IMR-90 (cell line): ENCODE measurements at regions not wholly inside any gene's neighbourhood (a gene's known extent, or its start where the extent isn't known, plus 50 kb on each side); places are given as distances from the start of the nearest gene placed in this dataset.

Source experiments
- POLR2A ChIP-seq: IDR thresholded peaks from 2 replicates; pipeline ENCODE4 v1.6.1; 2012; ENCODE audit warnings: mild to moderate bottlenecking, low read depth, low read length
- SMC3 ChIP-seq: fragments of 150-350 bp; IDR thresholded peaks from 2 replicates; pipeline ENCODE4 v1.6.1; 2016; ENCODE audit warnings: low read depth, mild to moderate bottlenecking, antibody characterized with exemption, low read length, moderate library complexity
- TF ChIP-seq, protein P1 (sequence below): conservative IDR thresholded peaks from 2 replicates; pipeline ENCODE4 v1.5.1; 2012; ENCODE audit warnings: mild to moderate bottlenecking, low read depth, low read length, improper control_type of control experiment

GRCh38 chr6:96700915-96701314 lies 136.4 kb downstream of the GPR63 start:
- TF ChIP-seq SMC3 (no peak), POLR2A (no peak)
- TF ChIP-seq, protein P1, sequence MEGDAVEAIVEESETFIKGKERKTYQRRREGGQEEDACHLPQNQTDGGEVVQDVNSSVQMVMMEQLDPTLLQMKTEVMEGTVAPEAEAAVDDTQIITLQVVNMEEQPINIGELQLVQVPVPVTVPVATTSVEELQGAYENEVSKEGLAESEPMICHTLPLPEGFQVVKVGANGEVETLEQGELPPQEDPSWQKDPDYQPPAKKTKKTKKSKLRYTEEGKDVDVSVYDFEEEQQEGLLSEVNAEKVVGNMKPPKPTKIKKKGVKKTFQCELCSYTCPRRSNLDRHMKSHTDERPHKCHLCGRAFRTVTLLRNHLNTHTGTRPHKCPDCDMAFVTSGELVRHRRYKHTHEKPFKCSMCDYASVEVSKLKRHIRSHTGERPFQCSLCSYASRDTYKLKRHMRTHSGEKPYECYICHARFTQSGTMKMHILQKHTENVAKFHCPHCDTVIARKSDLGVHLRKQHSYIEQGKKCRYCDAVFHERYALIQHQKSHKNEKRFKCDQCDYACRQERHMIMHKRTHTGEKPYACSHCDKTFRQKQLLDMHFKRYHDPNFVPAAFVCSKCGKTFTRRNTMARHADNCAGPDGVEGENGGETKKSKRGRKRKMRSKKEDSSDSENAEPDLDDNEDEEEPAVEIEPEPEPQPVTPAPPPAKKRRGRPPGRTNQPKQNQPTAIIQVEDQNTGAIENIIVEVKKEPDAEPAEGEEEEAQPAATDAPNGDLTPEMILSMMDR, result no peak
